BJ (cell line): ENCODE measurements at regions not wholly inside any gene's neighbourhood (a gene's known extent, or its start where the extent isn't known, plus 50 kb on each side); places are given as distances from the start of the nearest gene placed in this dataset.

Experiments used
- CTCF ChIA-PET: fragments of 350-600 bp; formaldehyde crosslinking; extraction: SDS; loops from one replicate; lab custom pipeline; 2021; ENCODE audit warnings: antibody characterized with exemption, inconsistent platforms; lab: Yijun Ruan, JAX
- POLR2A ChIA-PET: fragments of 300-600 bp; sonication (Branson Sonifier 250); formaldehyde crosslinking; extraction: SDS; loops from one replicate; lab custom pipeline; 2021; ENCODE audit warnings: antibody characterized with exemption; lab: Charles Lee
- DNase-seq: peaks from one replicate; pipeline ENCODE4 v3.0.0-alpha.2; 2011; ENCODE audit warnings: low read depth
- H3K27me3 ChIP-seq: 2 replicates; pipeline ENCODE4 v1.6.0; 2011; ENCODE audit warnings: low read length; ENCODE audit not compliant: control insufficient read depth, insufficient read depth
- H3K36me3 ChIP-seq: 2 replicates; pipeline ENCODE4 v1.5.1; 2011; ENCODE audit warnings: low read length; ENCODE audit not compliant: control insufficient read depth, insufficient read depth
- H3K4me3 ChIP-seq: 2 replicates; pipeline ENCODE4 v1.5.1; 2011; ENCODE audit warnings: low read depth, mild to moderate bottlenecking, control low read depth, low read length
- TF ChIP-seq, protein P1 (sequence below): IDR thresholded peaks from 2 replicates; pipeline ENCODE4 v1.5.1; 2011; ENCODE audit warnings: low read depth, mild to moderate bottlenecking, control low read depth, inconsistent platforms, low read length, moderate library complexity; ENCODE audit not compliant: insufficient read depth

DNA sequence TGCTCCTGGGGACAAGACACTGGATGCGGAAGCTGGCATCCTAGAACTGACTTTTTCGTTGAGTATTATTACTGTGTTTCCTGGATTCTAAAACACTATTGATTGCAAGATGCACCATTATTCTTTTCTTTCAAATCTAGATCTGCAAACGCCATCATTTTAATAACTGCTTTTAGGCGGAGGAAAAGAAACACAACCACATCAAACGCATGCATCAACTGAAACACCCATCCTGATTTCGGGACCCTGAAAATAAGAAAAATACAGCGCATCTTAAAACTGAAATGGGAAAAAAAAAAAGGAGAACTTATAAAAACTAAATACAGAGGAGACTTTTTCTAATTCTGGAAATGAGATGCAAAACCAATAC is 103.7 kb upstream of the MAX start:
- TF ChIP-seq, protein P1, sequence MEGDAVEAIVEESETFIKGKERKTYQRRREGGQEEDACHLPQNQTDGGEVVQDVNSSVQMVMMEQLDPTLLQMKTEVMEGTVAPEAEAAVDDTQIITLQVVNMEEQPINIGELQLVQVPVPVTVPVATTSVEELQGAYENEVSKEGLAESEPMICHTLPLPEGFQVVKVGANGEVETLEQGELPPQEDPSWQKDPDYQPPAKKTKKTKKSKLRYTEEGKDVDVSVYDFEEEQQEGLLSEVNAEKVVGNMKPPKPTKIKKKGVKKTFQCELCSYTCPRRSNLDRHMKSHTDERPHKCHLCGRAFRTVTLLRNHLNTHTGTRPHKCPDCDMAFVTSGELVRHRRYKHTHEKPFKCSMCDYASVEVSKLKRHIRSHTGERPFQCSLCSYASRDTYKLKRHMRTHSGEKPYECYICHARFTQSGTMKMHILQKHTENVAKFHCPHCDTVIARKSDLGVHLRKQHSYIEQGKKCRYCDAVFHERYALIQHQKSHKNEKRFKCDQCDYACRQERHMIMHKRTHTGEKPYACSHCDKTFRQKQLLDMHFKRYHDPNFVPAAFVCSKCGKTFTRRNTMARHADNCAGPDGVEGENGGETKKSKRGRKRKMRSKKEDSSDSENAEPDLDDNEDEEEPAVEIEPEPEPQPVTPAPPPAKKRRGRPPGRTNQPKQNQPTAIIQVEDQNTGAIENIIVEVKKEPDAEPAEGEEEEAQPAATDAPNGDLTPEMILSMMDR, result no peak
- Histone ChIP-seq H3K36me3 (no peaks in the 10 kb centered on the region), H3K27me3 (no peaks in the 10 kb centered on the region), H3K4me3 (no peak overlapping the region)
- ChIA-PET CTCF (no interaction called here), POLR2A (no interaction called here)
- no peak for DNase-seq

DNA sequence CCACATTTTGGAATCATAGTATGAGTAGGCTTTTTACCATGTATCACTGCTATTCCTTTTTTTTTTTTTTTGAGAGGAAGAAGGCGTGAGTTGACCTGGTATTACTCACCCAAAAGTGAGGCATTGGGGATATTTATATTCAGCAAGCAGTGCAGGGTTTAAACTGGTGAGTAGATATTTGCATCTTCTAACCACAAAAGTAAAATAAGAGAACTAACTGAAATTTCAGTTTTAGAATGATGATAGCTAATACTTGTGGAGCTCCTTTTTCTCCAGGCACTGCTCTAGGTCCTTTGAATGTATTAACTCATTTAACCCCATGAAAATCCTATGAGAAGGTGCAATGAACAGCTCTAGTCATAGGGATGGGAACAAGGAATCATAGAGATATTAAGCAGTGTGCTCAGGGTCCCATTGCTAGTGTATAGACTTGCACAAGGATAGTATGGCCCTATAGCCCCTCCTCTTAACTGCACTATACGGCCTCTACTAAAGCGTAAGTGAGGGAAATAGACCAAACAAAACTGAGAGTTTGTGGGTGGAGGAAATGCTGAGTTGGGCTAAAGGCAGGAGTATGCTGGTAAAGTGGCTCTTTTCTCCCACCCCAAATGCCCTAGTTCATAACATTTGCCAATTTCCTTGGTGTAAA is 104.3 kb upstream of the MAX start:
- TF ChIP-seq, protein P1, result no peak
- H3K4me3 ChIP-seq, result no peak overlapping the region
- POLR2A ChIA-PET, result no interaction called here
- H3K36me3 ChIP-seq, result no peaks in the 10 kb centered on the region
- no peaks in the 10 kb centered on the region for H3K27me3 ChIP-seq
- CTCF ChIA-PET, result interaction anchor here (0.6 kb wide), 1 partner anchor 16 kb away, joined by 3 read pairs; no protein-coding TSS in a partner anchor
- no peak for DNase-seq

DNA sequence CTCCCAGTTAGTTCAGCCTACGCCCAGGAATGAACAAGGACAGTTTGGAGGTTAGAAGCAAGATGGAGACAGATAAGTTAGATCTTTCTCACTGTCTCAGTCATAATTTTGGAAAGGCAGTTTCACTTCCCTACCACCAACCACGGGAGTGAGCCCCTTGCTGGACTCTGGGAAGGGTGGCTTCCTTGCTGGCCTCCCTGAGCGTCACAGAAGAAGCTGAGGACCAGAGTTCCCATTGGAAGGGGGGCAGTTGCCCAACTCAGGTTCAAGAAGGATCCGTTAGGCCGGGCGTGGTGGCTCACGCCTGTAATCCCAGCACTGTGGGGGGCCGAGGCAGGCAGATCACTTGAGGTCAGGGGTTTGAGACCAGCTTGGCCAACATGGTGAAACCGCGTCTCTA is 106.2 kb upstream of the MAX start:
- ChIA-PET POLR2A (no interaction called here), CTCF (no interaction called here)
- no peak overlapping the region for H3K4me3 ChIP-seq
- no peaks in the 10 kb centered on the region for H3K27me3 ChIP-seq
- TF ChIP-seq, protein P1, result no peak
- DNase-seq, result no peak
- no peaks in the 10 kb centered on the region for H3K36me3 ChIP-seq

GRCh38 chr14:65210118-65210821 is 108.0 kb upstream of the MAX start:
- Histone ChIP-seq H3K36me3 (no peaks in the 10 kb centered on the region), H3K27me3 (no peaks in the 10 kb centered on the region), H3K4me3 (no peak overlapping the region)
- TF ChIP-seq, protein P1, result no peak
- no peak for DNase-seq
- ChIA-PET CTCF (no interaction called here), POLR2A (no interaction called here)

GRCh38 chr14:65210822-65211182 is 108.5 kb upstream of the MAX start:
- ChIA-PET POLR2A (no interaction called here), CTCF (interaction anchor here (0.7 to 0.8 kb wide), 2 partner anchors 26 to 201 kb away, joined by 3 to 6 read pairs; partner anchors contain the start of gene FUT8)
- Histone ChIP-seq H3K27me3 (no peaks in the 10 kb centered on the region), H3K4me3 (no peak overlapping the region), H3K36me3 (no peaks in the 10 kb centered on the region)
- TF ChIP-seq, protein P1, result no peak
- DNase-seq, result no peak
